A549 (cell line): ENCODE measurements at regions not wholly inside any gene's neighbourhood (a gene's known extent, or its start where the extent isn't known, plus 50 kb on each side); places are given as distances from the start of the nearest gene placed in this dataset.

Experiments
- CEBPB ChIP-seq, 2 experiments: fragments of >200 bp in 1 of 2; sonication (Bioruptor Twin) in 1 of 2; formaldehyde crosslinking in 1 of 2; IDR thresholded peaks; 2 replicates each; pipeline ENCODE4 v1.6.1; 2012 to 2016
- POLR2A ChIP-seq: IDR thresholded peaks from 2 replicates; pipeline ENCODE4 v1.6.1; 2012; ENCODE audit warnings: mild to moderate bottlenecking, low read length
- ZFP36 ChIP-seq: fragments of 450-650 bp; IDR thresholded peaks from 2 replicates; pipeline ENCODE4 v1.6.1; 2014; ENCODE audit warnings: borderline replicate concordance; ENCODE audit not compliant: partially characterized antibody
- TF ChIP-seq, protein P1 (sequence below): fragments of >200 bp; sonication (Bioruptor Twin); formaldehyde crosslinking; IDR thresholded peaks from 3 replicates; pipeline ENCODE4 v1.5.1; 2016
- TF ChIP-seq, protein P2 (sequence below): fragments of 450-650 bp; IDR thresholded peaks from 2 replicates; pipeline ENCODE4 v1.6.1; 2014; ENCODE audit warnings: antibody characterized with exemption
- TF ChIP-seq, protein P3 (sequence below): fragments of 250-450 bp; sonication (Bioruptor Pico); IDR thresholded peaks from 2 replicates; pipeline ENCODE4 v1.5.0; 2021; ENCODE audit warnings: mild to moderate bottlenecking, moderate library complexity, borderline replicate concordance

DNA sequence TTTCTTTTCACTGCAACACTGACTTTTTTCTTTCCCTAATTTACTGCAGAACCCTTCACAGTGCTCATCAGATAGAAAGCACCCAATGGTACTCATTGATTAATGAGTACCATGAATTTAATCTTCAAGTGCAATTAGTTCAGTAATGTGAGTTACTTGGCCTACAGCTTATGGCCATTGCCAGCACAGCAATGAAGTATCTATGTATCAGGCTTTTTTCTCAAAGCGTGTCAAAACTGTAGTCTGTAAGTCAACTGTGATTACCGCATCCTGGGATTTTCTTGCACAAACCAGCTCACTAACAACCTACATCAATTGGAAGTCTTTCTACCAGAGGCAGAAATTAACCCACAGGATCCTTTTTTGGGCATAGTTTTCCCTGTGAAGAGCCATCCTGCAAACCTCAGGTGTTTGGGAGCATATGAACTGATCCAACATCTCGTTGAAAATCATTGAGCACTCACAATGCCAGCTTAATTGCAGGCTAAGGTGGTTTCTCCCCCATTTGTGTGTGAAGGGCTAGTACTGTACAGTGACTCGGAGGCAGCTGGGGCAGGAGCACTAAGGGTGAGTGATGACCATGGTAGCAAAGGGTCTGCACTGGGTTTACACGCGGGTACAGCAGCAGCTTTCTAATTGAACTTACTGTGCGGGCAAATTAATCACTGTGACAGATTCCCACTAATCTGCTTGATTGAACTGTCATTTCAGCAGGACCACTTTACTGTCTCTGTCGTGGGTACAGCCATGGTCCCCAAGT is 619.3 kb downstream of the SNAPC1 start:
- TF ChIP-seq POLR2A (no peak), ZFP36 (no peak), CEBPB (IDR thresholded peaks at IDR 0.05) (no peak)
- TF ChIP-seq, protein P1, sequence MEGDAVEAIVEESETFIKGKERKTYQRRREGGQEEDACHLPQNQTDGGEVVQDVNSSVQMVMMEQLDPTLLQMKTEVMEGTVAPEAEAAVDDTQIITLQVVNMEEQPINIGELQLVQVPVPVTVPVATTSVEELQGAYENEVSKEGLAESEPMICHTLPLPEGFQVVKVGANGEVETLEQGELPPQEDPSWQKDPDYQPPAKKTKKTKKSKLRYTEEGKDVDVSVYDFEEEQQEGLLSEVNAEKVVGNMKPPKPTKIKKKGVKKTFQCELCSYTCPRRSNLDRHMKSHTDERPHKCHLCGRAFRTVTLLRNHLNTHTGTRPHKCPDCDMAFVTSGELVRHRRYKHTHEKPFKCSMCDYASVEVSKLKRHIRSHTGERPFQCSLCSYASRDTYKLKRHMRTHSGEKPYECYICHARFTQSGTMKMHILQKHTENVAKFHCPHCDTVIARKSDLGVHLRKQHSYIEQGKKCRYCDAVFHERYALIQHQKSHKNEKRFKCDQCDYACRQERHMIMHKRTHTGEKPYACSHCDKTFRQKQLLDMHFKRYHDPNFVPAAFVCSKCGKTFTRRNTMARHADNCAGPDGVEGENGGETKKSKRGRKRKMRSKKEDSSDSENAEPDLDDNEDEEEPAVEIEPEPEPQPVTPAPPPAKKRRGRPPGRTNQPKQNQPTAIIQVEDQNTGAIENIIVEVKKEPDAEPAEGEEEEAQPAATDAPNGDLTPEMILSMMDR: no peak
- TF ChIP-seq, protein P2, sequence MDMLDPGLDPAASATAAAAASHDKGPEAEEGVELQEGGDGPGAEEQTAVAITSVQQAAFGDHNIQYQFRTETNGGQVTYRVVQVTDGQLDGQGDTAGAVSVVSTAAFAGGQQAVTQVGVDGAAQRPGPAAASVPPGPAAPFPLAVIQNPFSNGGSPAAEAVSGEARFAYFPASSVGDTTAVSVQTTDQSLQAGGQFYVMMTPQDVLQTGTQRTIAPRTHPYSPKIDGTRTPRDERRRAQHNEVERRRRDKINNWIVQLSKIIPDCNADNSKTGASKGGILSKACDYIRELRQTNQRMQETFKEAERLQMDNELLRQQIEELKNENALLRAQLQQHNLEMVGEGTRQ: no peak
- TF ChIP-seq, protein P3, sequence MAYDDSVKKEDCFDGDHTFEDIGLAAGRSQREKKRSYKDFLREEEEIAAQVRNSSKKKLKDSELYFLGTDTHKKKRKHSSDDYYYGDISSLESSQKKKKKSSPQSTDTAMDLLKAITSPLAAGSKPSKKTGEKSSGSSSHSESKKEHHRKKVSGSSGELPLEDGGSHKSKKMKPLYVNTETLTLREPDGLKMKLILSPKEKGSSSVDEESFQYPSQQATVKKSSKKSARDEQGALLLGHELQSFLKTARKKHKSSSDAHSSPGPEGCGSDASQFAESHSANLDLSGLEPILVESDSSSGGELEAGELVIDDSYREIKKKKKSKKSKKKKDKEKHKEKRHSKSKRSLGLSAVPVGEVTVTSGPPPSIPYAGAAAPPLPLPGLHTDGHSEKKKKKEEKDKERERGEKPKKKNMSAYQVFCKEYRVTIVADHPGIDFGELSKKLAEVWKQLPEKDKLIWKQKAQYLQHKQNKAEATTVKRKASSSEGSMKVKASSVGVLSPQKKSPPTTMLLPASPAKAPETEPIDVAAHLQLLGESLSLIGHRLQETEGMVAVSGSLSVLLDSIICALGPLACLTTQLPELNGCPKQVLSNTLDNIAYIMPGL (CRISPR knock-in tag): no peak
